HepG2 (cell line): ENCODE measurements at regions not wholly inside any gene's neighbourhood (a gene's known extent, or its start where the extent isn't known, plus 50 kb on each side); places are given as distances from the start of the nearest gene placed in this dataset.

Source experiments
- ATAC-seq: fragments of 200-7000 bp; cut with Tn5 transposase; 3 replicates; pipeline ENCODE4 v1.9.1; 2020; ENCODE audit warnings: mild to moderate bottlenecking, moderate library complexity
- BruUV-seq: library from RNA; stranded (reverse); fragments of 400-500 nt; replicated peaks from 2 replicates; lab custom pipeline; 2021; lab: Mats Ljungman, UMichigan
- CTCF ChIA-PET: fragments of 300-600 bp; formaldehyde crosslinking; extraction: SDS; loops from one replicate; lab custom pipeline; 2021; ENCODE audit warnings: low total read pairs, inconsistent platforms, low intra/inter-chr PET ratio; lab: Yijun Ruan, JAX
- POLR2A ChIA-PET: fragments of 350-600 bp; sonication (Branson Sonifier 250); formaldehyde crosslinking; loops from one replicate; lab custom pipeline; 2020; ENCODE audit warnings: antibody characterized with exemption, inconsistent platforms; lab: Yijun Ruan, JAX
- DNase-seq: peaks from one replicate; pipeline ENCODE4 v3.0.0-alpha.2; 2015; ENCODE audit warnings: low spot score
- FAIRE-seq: peaks from 3 replicates; lab custom pipeline; 2011; peaks lifted over from hg19 to GRCh38; lab: Jason Lieb, UNC
- H2AFZ ChIP-seq: one replicate; pipeline ENCODE4 v1.6.1; 2011; ENCODE audit warnings: low read length, inconsistent platforms
- H3K27ac ChIP-seq: fragments of 300-600 bp; 3 replicates; pipeline ENCODE4 v1.8.0; 2011; ENCODE audit warnings: mixed run types, mild to moderate bottlenecking, mixed read lengths, low read length, inconsistent platforms; ENCODE audit not compliant: insufficient read depth; ENCODE audit errors: extremely low read length
- H3K27me3 ChIP-seq, 2 experiments: fragments of 200-600 bp in 1 of 2; 2 replicates in 1 of 2; 3 replicates in 1 of 2; pipeline versions ENCODE4 v1.6.0 to v1.8.0; 2011; ENCODE audit warnings: low read length in 2 of 2, mild to moderate bottlenecking in 2 of 2, moderate library complexity in 2 of 2, inconsistent platforms in 1 of 2; ENCODE audit not compliant: insufficient read depth in 2 of 2, control insufficient read depth in 1 of 2
- H3K36me3 ChIP-seq, 2 experiments: fragments of 200-600 bp in 1 of 2; replicated peaks in 1 of 2; 2 replicates in 1 of 2; 3 replicates in 1 of 2; pipeline versions ENCODE4 v1.5.1 to v1.8.0; 2011; ENCODE audit warnings: low read length in 2 of 2, inconsistent platforms in 1 of 2; ENCODE audit not compliant: insufficient read depth in 2 of 2, control insufficient read depth in 1 of 2
- H3K4me1 ChIP-seq: 2 replicates; pipeline ENCODE4 v1.5.1; 2012; ENCODE audit warnings: low read length, inconsistent platforms; ENCODE audit not compliant: insufficient read depth
- H3K4me2 ChIP-seq: 2 replicates; pipeline ENCODE4 v1.6.0; 2011; ENCODE audit warnings: low read depth, low read length, inconsistent platforms
- H3K4me3 ChIP-seq, 3 experiments: fragments of 200-600 bp in 1 of 3; sonication (generic), shearing (Covaris generic) in 1 of 3; replicated peaks in 1 of 3; 2 replicates each; pipeline ENCODE4 v1.5.1; 2011 to 2016; ENCODE audit warnings: low read length in 3 of 3, inconsistent platforms in 2 of 3, low read depth in 2 of 3, mild to moderate bottlenecking in 2 of 3, control low read depth in 1 of 3, mixed read lengths in 1 of 3; ENCODE audit not compliant: insufficient read depth in 1 of 3
- H3K79me2 ChIP-seq: one replicate; pipeline ENCODE4 v1.6.1; 2011; ENCODE audit warnings: low read length, inconsistent platforms; ENCODE audit not compliant: insufficient read depth
- H3K9ac ChIP-seq: 2 replicates; pipeline ENCODE4 v1.6.0; 2011; ENCODE audit warnings: mild to moderate bottlenecking, low read depth, low read length, inconsistent platforms; ENCODE audit not compliant: insufficient read depth
- H3K9me3 ChIP-seq: 2 replicates; pipeline ENCODE4 v1.5.1; 2012; ENCODE audit warnings: mild to moderate bottlenecking, low read length
- H4K20me1 ChIP-seq: 2 replicates; pipeline ENCODE4 v1.6.0; 2011; ENCODE audit warnings: inconsistent platforms, mild to moderate bottlenecking, low read length, moderate library complexity; ENCODE audit not compliant: insufficient read depth
- CHD4 ChIP-seq: fragments of 200-600 bp; sonication (generic); IDR thresholded peaks from 2 replicates; pipeline ENCODE4 v1.7.0; 2017; ENCODE audit warnings: mild to moderate bottlenecking, low read length, borderline replicate concordance
- KLF16 ChIP-seq, 2 experiments: sonication (generic) in 1 of 2; formaldehyde crosslinking in 1 of 2; IDR thresholded peaks; 2 replicates each; pipeline versions ENCODE4 v1.6.1 to v1.8.0; 2016 to 2023; ENCODE audit warnings: missing genetic modification reagents in 2 of 2, missing compliant biosample characterization in 1 of 2
- TCF12 ChIP-seq, 2 experiments: fragments of 450-650 bp in 1 of 2; sonication (generic) in 1 of 2; formaldehyde crosslinking in 1 of 2; IDR thresholded peaks; 2 replicates each; pipeline versions ENCODE4 v1.6.1 to v1.8.0; 2017 to 2022; ENCODE audit warnings: antibody characterized with exemption in 1 of 2, mild to moderate bottlenecking in 1 of 2, missing genetic modification reagents in 1 of 2, moderate library complexity in 1 of 2
- WGBS: methylation state at CpG from one replicate; pipeline ENCODE4 v1.1.6; 2017; ENCODE audit warnings: low lambda C conversion rate; 5-methylcytosine and 5-hydroxymethylcytosine counted together
- in situ Hi-C: cut with HindIII; loops from 2 replicates; pipeline ENCODE4 v1.10.0; 2017; ENCODE audit warnings: low pct_unique_long_range_greater_than_20kb; ENCODE audit not compliant: extremely low pct_ligation_motif_present
- intact Hi-C: fragments of 100-400 bp; cut with micrococcal nuclease; formaldehyde crosslinking; loops from one replicate; pipeline ENCODE4 v1.10.0; 2022; ENCODE audit not compliant: unreplicated experiment
- TF ChIP-seq, protein P1 (sequence below), 2 experiments: sonication (generic) in 1 of 2; formaldehyde crosslinking in 1 of 2; IDR thresholded peaks; 2 replicates each; pipeline versions ENCODE4 v1.6.1 to v1.9.0; 2014 to 2022; ENCODE audit warnings: antibody characterized with exemption in 1 of 2, borderline replicate concordance in 1 of 2, inconsistent platforms in 1 of 2, low read depth in 1 of 2, missing genetic modification reagents in 1 of 2
- TF ChIP-seq, protein P2 (sequence below): sonication (generic); formaldehyde crosslinking; IDR thresholded peaks from 2 replicates; pipeline ENCODE4 v1.5.0; 2020; ENCODE audit warnings: missing genetic modification reagents

DNA sequence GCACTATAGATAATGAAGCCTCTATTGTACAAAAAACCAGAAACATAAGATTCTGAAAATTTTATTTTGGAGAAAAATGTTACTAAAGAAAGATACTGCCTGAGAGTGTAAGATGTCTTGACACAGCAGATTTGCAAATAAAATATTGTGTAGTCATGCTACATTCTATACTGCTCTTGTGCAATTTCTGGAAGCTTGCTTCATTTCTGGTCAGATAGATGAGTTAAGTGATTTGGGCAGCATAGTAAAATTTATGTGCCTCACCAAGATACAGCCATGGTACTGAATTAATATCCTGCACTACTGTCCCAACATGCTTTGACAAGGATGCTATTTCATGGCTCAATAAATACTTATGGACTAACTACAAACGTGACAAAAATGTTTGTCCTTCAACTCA lies 55.1 kb upstream of the STARD13 start:
- H4K20me1 ChIP-seq: no peaks in the 10 kb centered on the region
- FAIRE-seq (no peak), ATAC-seq (no peak), DNase-seq (no peak)
- no peaks in the 10 kb centered on the region for H3K27me3 ChIP-seq
- ChIA-PET POLR2A (no interaction called here), CTCF (no interaction called here)
- no peak overlapping the region for H3K4me2 ChIP-seq
- no peak overlapping the region for H3K4me3 ChIP-seq
- WGBS: 88% methylated on average over 1 of the region's 1 CpG
- no peaks in the 10 kb centered on the region for H3K36me3 ChIP-seq
- intact Hi-C loops: no loop called here
- H3K9me3 ChIP-seq: no peaks in the 10 kb centered on the region
- in situ Hi-C loops: no loop called here
- no peaks in the 10 kb centered on the region for H3K4me1 ChIP-seq
- no peak overlapping the region for H3K27ac ChIP-seq
- no TSS peak for BruUV-seq
- H3K9ac ChIP-seq: no peak overlapping the region
- no peaks in the 10 kb centered on the region for H3K79me2 ChIP-seq
- TF ChIP-seq KLF16 (CRISPR knock-in tag; IDR thresholded peaks at IDR 0.05) (no peak), TCF12 (IDR thresholded peaks at IDR 0.05) (no peak), TCF12 (CRISPR knock-in tag; IDR thresholded peaks at IDR 0.05) (no peak), CHD4 (no peak)
- TF ChIP-seq, protein P1, sequence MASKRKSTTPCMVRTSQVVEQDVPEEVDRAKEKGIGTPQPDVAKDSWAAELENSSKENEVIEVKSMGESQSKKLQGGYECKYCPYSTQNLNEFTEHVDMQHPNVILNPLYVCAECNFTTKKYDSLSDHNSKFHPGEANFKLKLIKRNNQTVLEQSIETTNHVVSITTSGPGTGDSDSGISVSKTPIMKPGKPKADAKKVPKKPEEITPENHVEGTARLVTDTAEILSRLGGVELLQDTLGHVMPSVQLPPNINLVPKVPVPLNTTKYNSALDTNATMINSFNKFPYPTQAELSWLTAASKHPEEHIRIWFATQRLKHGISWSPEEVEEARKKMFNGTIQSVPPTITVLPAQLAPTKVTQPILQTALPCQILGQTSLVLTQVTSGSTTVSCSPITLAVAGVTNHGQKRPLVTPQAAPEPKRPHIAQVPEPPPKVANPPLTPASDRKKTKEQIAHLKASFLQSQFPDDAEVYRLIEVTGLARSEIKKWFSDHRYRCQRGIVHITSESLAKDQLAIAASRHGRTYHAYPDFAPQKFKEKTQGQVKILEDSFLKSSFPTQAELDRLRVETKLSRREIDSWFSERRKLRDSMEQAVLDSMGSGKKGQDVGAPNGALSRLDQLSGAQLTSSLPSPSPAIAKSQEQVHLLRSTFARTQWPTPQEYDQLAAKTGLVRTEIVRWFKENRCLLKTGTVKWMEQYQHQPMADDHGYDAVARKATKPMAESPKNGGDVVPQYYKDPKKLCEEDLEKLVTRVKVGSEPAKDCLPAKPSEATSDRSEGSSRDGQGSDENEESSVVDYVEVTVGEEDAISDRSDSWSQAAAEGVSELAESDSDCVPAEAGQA (IDR thresholded peaks at IDR 0.05; ENCODE audit: low read depth): no peak
- TF ChIP-seq, protein P1 (CRISPR knock-in tag; IDR thresholded peaks at IDR 0.05; ENCODE audit: borderline replicate concordance): no peak
- TF ChIP-seq, protein P2, sequence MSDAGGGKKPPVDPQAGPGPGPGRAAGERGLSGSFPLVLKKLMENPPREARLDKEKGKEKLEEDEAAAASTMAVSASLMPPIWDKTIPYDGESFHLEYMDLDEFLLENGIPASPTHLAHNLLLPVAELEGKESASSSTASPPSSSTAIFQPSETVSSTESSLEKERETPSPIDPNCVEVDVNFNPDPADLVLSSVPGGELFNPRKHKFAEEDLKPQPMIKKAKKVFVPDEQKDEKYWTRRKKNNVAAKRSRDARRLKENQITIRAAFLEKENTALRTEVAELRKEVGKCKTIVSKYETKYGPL (CRISPR knock-in tag): no peak
- TF ChIP-seq, all 625 proteins: peak for 0
- no peak overlapping the region for H2AFZ ChIP-seq
